Neuronal stem cell (in vitro differentiated cells): ENCODE measurements at regions not wholly inside any gene's neighbourhood (a gene's known extent, or its start where the extent isn't known, plus 50 kb on each side); places are given as distances from the start of the nearest gene placed in this dataset.

Experiments
- DNase-seq: peaks from one replicate; pipeline ENCODE4 v3.0.0-alpha.2; 2013; ENCODE audit warnings: low spot score
- H2AFZ ChIP-seq: one replicate; pipeline ENCODE4 v1.6.1; 2013; ENCODE audit warnings: mild to moderate bottlenecking, low read length, inconsistent platforms
- H2AK5ac ChIP-seq: 2 replicates; pipeline ENCODE4 v1.6.1; 2013; ENCODE audit warnings: low read depth, mild to moderate bottlenecking, inconsistent platforms, low read length, moderate library complexity, mixed read lengths
- H2BK120ac ChIP-seq: 2 replicates; pipeline ENCODE4 v1.6.1; 2013; ENCODE audit warnings: low read depth, mild to moderate bottlenecking, inconsistent platforms, low read length, moderate library complexity, mixed read lengths
- H2BK12ac ChIP-seq: one replicate; pipeline ENCODE4 v1.6.1; 2013; ENCODE audit warnings: low read length, inconsistent platforms
- H2BK15ac ChIP-seq: 2 replicates; pipeline ENCODE4 v1.6.1; 2013; ENCODE audit warnings: mild to moderate bottlenecking, low read length, inconsistent platforms, mixed read lengths
- H2BK5ac ChIP-seq: one replicate; pipeline ENCODE4 v1.6.1; 2013; ENCODE audit warnings: inconsistent platforms, mild to moderate bottlenecking, low read length, moderate library complexity
- H3K14ac ChIP-seq: one replicate; pipeline ENCODE4 v1.6.1; 2013; ENCODE audit warnings: low read length, inconsistent platforms
- H3K18ac ChIP-seq: 2 replicates; pipeline ENCODE4 v1.6.1; 2013; ENCODE audit warnings: low read length, inconsistent platforms
- H3K23ac ChIP-seq: 2 replicates; pipeline ENCODE4 v1.6.1; 2013; ENCODE audit warnings: low read depth, mild to moderate bottlenecking, mixed read lengths, low read length, inconsistent platforms; ENCODE audit not compliant: poor library complexity
- H3K27ac ChIP-seq: replicated peaks from 3 replicates; pipeline ENCODE4 v1.5.1; 2013; ENCODE audit warnings: low read length, inconsistent platforms
- H3K27me3 ChIP-seq, 3 experiments: 2 replicates each; pipeline ENCODE4 v1.6.1; 2013; ENCODE audit warnings: low read length in 3 of 3, mild to moderate bottlenecking in 2 of 3, inconsistent platforms in 1 of 3, low read depth in 1 of 3, mixed read lengths in 1 of 3, moderate library complexity in 1 of 3; ENCODE audit not compliant: control insufficient read depth in 3 of 3, insufficient read depth in 3 of 3
- H3K36me3 ChIP-seq, 2 donors: replicated peaks in 1 of 2; 2 replicates each; pipeline ENCODE4 v1.6.1; 2013; ENCODE audit warnings: low read length in 2 of 2; ENCODE audit not compliant: control insufficient read depth in 2 of 2, insufficient read depth in 2 of 2
- H3K4ac ChIP-seq: 2 replicates; pipeline ENCODE4 v1.6.1; 2013; ENCODE audit warnings: inconsistent platforms, mild to moderate bottlenecking, low read length, moderate library complexity
- H3K4me1 ChIP-seq, 2 donors: 1 replicate in 1 of 2; 2 replicates in 1 of 2; pipeline ENCODE4 v1.6.1; 2013; ENCODE audit warnings: low read length in 2 of 2, low read depth in 1 of 2; ENCODE audit not compliant: control insufficient read depth in 2 of 2, insufficient read depth in 1 of 2
- H3K4me2 ChIP-seq: one replicate; pipeline ENCODE4 v1.6.1; 2013; ENCODE audit warnings: mild to moderate bottlenecking, low read length, inconsistent platforms; ENCODE audit not compliant: insufficient read depth, poor library complexity, severe bottlenecking
- H3K4me3 ChIP-seq, 2 donors: 2 replicates each; pipeline ENCODE4 v1.5.1; 2013; ENCODE audit warnings: low read length in 2 of 2, mild to moderate bottlenecking in 2 of 2, inconsistent platforms in 1 of 2, moderate library complexity in 1 of 2
- H3K79me1 ChIP-seq: one replicate; pipeline ENCODE4 v1.6.1; 2013; ENCODE audit warnings: low read depth, mild to moderate bottlenecking, inconsistent platforms, low read length, moderate library complexity
- H3K9ac ChIP-seq: one replicate; pipeline ENCODE4 v1.6.1; 2013; ENCODE audit warnings: mild to moderate bottlenecking, low read depth, low read length, inconsistent platforms; ENCODE audit not compliant: poor library complexity
- H3K9me3 ChIP-seq, 2 donors: replicated peaks in 1 of 2; 2 replicates each; pipeline versions ENCODE3 to v1.6.1; 2013; ENCODE audit warnings: low read length in 2 of 2, mild to moderate bottlenecking in 2 of 2, inconsistent platforms in 1 of 2, low read depth in 1 of 2, mixed read lengths in 1 of 2, moderate library complexity in 1 of 2; ENCODE audit not compliant: control insufficient read depth in 2 of 2, insufficient read depth in 1 of 2
- H4K8ac ChIP-seq: one replicate; pipeline ENCODE4 v1.6.1; 2013; ENCODE audit warnings: low read depth, mild to moderate bottlenecking, inconsistent platforms, low read length, moderate library complexity
- H4K91ac ChIP-seq: one replicate; pipeline ENCODE4 v1.6.1; 2013; ENCODE audit warnings: low read length, low read depth, mild to moderate bottlenecking, inconsistent platforms; ENCODE audit not compliant: poor library complexity
- WGBS, 2 donors: extraction: QIAGEN DNeasy Blood & Tissue Kit; methylation state at CpG; one replicate each; pipeline ENCODE4 v1.1.7; 2013; ENCODE audit warnings: missing lambda C conversion rate in 2 of 2, mixed read lengths in 1 of 2; ENCODE audit not compliant: insufficient read length in 2 of 2, insufficient replicate concordance in 1 of 2; ENCODE audit errors: extremely low coverage in 2 of 2; 5-methylcytosine and 5-hydroxymethylcytosine counted together

DNA sequence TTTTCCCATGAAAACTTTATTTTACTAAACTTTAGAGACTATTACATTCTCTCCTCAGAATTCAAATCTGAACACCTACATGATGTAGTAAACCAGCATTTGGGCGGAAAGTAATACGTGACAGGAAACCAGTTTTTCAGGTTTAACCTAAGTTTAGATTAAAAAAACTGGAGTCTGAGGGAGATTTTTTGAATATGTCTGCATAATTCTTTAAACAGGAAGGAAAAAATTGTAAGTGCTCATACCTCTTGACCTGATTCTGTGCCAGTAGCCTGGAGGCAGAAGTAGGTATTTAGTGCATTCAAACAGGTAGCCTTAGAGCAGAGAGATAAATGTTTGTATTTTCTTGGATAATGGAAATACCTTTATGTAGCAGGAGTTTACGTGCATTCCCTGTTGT lies 224.3 kb downstream of the MDFIC start:
- H2BK120ac ChIP-seq: no peak overlapping the region
- no peak overlapping the region for H3K23ac ChIP-seq
- H3K79me1 ChIP-seq: no peaks in the 10 kb centered on the region
- H2BK5ac ChIP-seq: no peak overlapping the region
- H2AK5ac ChIP-seq: no peak overlapping the region
- H2AFZ ChIP-seq: no peak overlapping the region
- H3K9me3 ChIP-seq: no peaks in the 10 kb centered on the region
- H4K8ac ChIP-seq: no peak overlapping the region
- no peak overlapping the region for H2BK12ac ChIP-seq
- no peaks in the 10 kb centered on the region for H3K4me1 ChIP-seq
- H3K4me2 ChIP-seq: no peak overlapping the region
- H3K27ac ChIP-seq: no peak overlapping the region
- no CpG with 5 or more reads among the region's 3 CpGs for WGBS, 2 donors
- H3K4me3 ChIP-seq: no peak overlapping the region
- no peak overlapping the region for H3K14ac ChIP-seq
- DNase-seq: no peak
- H3K27me3 ChIP-seq: no peaks in the 10 kb centered on the region
- H3K9ac ChIP-seq: no peak overlapping the region
- H2BK15ac ChIP-seq: no peak overlapping the region
- no peaks in the 10 kb centered on the region for H3K36me3 ChIP-seq
- H3K4ac ChIP-seq: no peak overlapping the region
- H4K91ac ChIP-seq: no peak overlapping the region
- H3K18ac ChIP-seq: no peak overlapping the region

DNA sequence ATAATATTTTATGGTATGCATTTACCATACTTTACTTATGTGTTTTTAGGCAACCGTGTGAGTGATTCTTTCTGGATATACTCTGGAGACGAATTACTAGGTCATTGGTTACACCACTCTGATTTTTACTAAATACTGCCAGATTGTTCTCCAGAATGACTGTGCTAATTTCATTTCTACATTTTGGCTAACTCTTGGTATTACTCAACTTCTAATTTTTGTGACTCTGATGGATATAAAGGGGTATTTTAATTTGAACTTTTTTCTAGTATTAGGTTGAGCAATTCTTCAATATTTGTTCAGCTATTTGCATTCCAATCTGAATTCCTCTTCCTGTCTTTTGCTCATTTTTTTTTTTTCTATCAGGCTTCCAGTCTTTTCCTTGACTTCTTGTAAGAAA lies 223.6 kb downstream of the MDFIC start:
- Histone ChIP-seq H2BK12ac (no peak overlapping the region), H3K79me1 (no peaks in the 10 kb centered on the region), H4K8ac (no peak overlapping the region), H3K27me3 (no peaks in the 10 kb centered on the region), H2BK15ac (no peak overlapping the region), H3K14ac (no peak overlapping the region), H3K27ac (no peak overlapping the region), H2BK120ac (no peak overlapping the region), H3K9ac (no peak overlapping the region), H2BK5ac (no peak overlapping the region), H3K23ac (no peak overlapping the region), H3K9me3 (no peaks in the 10 kb centered on the region), H3K18ac (no peak overlapping the region), H2AFZ (no peak overlapping the region), H3K36me3 (no peaks in the 10 kb centered on the region), H3K4me1 (no peaks in the 10 kb centered on the region), H3K4ac (no peak overlapping the region), H3K4me2 (no peak overlapping the region), H2AK5ac (no peak overlapping the region), H4K91ac (no peak overlapping the region), H3K4me3 (no peak overlapping the region)
- no peak for DNase-seq
- no CpG with 5 or more reads among the region's 2 CpGs for whole genome bisulfite sequencing, 2 donors

DNA sequence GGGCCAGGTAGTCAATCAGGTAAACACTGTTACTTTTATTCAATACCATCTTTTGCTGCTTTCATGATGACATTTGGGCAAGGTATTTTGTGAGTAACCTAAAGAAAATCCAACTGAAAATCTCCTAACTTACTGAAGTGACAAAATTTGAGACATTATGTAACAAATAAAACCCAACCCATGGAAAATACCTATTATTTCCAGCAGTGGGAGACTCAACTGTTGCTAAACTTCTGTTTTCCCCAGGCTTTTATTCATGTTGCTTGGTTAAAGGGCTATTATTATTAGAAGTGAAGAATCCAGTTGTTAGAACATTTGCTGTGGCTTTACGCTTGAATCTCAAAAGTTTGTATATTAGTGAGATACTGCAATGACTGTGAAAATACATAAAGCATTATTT lies 215.9 kb downstream of the MDFIC start:
- Histone ChIP-seq H3K27ac (no peak overlapping the region), H3K18ac (no peak overlapping the region), H3K4me2 (no peak overlapping the region), H2BK120ac (no peak overlapping the region), H3K9me3 (no peaks in the 10 kb centered on the region), H2BK12ac (no peak overlapping the region), H3K79me1 (no peaks in the 10 kb centered on the region), H3K4me3 (no peak overlapping the region), H2AFZ (no peak overlapping the region), H3K36me3 (no peaks in the 10 kb centered on the region), H2AK5ac (no peak overlapping the region), H2BK15ac (no peak overlapping the region), H3K9ac (no peak overlapping the region), H3K4ac (no peak overlapping the region), H4K91ac (no peak overlapping the region), H2BK5ac (no peak overlapping the region), H3K27me3 (no peaks in the 10 kb centered on the region), H4K8ac (no peak overlapping the region), H3K14ac (no peak overlapping the region), H3K23ac (no peak overlapping the region), H3K4me1 (peaks cover 0 to 4% of the 10 kb centered on the region in 2 donors)
- no CpG with 5 or more reads among the region's 1 CpG for WGBS, 2 donors
- DNase-seq: no peak

- Histone ChIP-seq H2AK5ac (no peak overlapping the region), H4K91ac (no peak overlapping the region), H3K36me3 (no peaks in the 10 kb centered on the region), H3K14ac (no peak overlapping the region), H2BK5ac (no peak overlapping the region), H3K4me2 (no peak overlapping the region), H3K23ac (no peak overlapping the region), H3K27me3 (no peaks in the 10 kb centered on the region), H2BK15ac (no peak overlapping the region), H3K4me1 (peaks cover 0 to 4% of the 10 kb centered on the region in 2 donors), H3K9me3 (no peaks in the 10 kb centered on the region), H3K4me3 (no peak overlapping the region), H2BK120ac (no peak overlapping the region), H3K4ac (no peak overlapping the region), H2AFZ (no peak overlapping the region), H3K79me1 (no peaks in the 10 kb centered on the region), H3K18ac (no peak overlapping the region), H4K8ac (no peak overlapping the region), H3K27ac (no peak overlapping the region), H2BK12ac (no peak overlapping the region), H3K9ac (no peak overlapping the region)
- DNase-seq: no peak
- no CpG with 5 or more reads among the region's 3 CpGs for WGBS, 2 donors
Measured at GRCh38 chr7:115136796-115137443, 215.0 kb downstream of the MDFIC start.
